CD4-positive, alpha-beta T cell (primary cell): ENCODE measurements at regions not wholly inside any gene's neighbourhood (a gene's known extent, or its start where the extent isn't known, plus 50 kb on each side); places are given as distances from the start of the nearest gene placed in this dataset.

ENCODE experiments used
- ATAC-seq: fragments of 200-7000 bp; cut with Tn5 transposase; one replicate; pipeline ENCODE4 v1.10.0; 2022; ENCODE audit warnings: mild to moderate bottlenecking; ENCODE audit not compliant: poor library complexity
- CTCF ChIA-PET: fragments of 350-600 bp; sonication (Branson Sonifier 250); formaldehyde crosslinking; loops from one replicate; lab custom pipeline; 2021; ENCODE audit warnings: antibody characterized with exemption, inconsistent platforms; lab: Charles Lee
- POLR2A ChIA-PET: fragments of 350-600 bp; sonication (Branson Sonifier 250); formaldehyde crosslinking; loops from one replicate; lab custom pipeline; 2021; ENCODE audit warnings: antibody characterized with exemption, inconsistent platforms; lab: Charles Lee
- DNase-seq, 14 experiments: peaks; one replicate each; pipeline ENCODE4 v3.0.0-alpha.2; 2013 to 2020; ENCODE audit warnings: mixed read lengths in 2 of 14
- H3K27ac ChIP-seq, 2 donors: one replicate each; pipeline versions ENCODE4 v1.5.1 to v1.7.0; 2013; ENCODE audit warnings: low read length in 2 of 2, low read depth in 1 of 2, mild to moderate bottlenecking in 1 of 2
- H3K27me3 ChIP-seq, 2 experiments: 1 replicate in 1 of 2; 2 replicates in 1 of 2; pipeline versions ENCODE4 v1.6.1 to v1.7.0; 2013; ENCODE audit warnings: low read length in 2 of 2, control low read depth in 1 of 2, mild to moderate bottlenecking in 1 of 2, moderate library complexity in 1 of 2; ENCODE audit not compliant: insufficient read depth in 2 of 2, control insufficient read depth in 1 of 2
- H3K36me3 ChIP-seq: one replicate; pipeline ENCODE4 v1.6.1; 2013; ENCODE audit warnings: low read length, control low read depth; ENCODE audit not compliant: insufficient read depth
- H3K4me1 ChIP-seq: one replicate; pipeline ENCODE4 v1.6.1; 2013; ENCODE audit warnings: low read length, control low read depth; ENCODE audit not compliant: insufficient read depth
- H3K4me3 ChIP-seq: one replicate; pipeline ENCODE4 v1.5.1; 2013; ENCODE audit warnings: mild to moderate bottlenecking, low read length, moderate library complexity
- H3K9me3 ChIP-seq, 2 experiments: 1 replicate in 1 of 2; 2 replicates in 1 of 2; pipeline versions ENCODE4 v1.6.1 to v1.7.0; 2013; ENCODE audit warnings: low read length in 2 of 2, mild to moderate bottlenecking in 2 of 2, control low read depth in 1 of 2, moderate library complexity in 1 of 2; ENCODE audit not compliant: control insufficient read depth in 1 of 2, insufficient read depth in 1 of 2
- H3K27ac Mint-ChIP-seq: one replicate; pipeline ENCODE4 v1.8.0; 2020; ENCODE audit warnings: mixed read lengths
- H3K27me3 Mint-ChIP-seq: one replicate; pipeline ENCODE4 v1.8.0; 2021; ENCODE audit warnings: mixed read lengths
- H3K36me3 Mint-ChIP-seq: one replicate; pipeline ENCODE4 v1.8.0; 2021; ENCODE audit warnings: low read depth, mixed read lengths
- H3K4me1 Mint-ChIP-seq: one replicate; pipeline ENCODE4 v1.8.0; 2021; ENCODE audit warnings: low read depth, mixed read lengths
- H3K4me3 Mint-ChIP-seq: one replicate; pipeline ENCODE4 v1.8.0; 2020; ENCODE audit warnings: mild to moderate bottlenecking, mixed read lengths
- H3K9me3 Mint-ChIP-seq: one replicate; pipeline ENCODE4 v1.8.0; 2020; ENCODE audit warnings: mixed read lengths
- intact Hi-C, 2 experiments: fragments of 100-400 bp; cut with DNase I in 1 of 2; cut with micrococcal nuclease in 1 of 2; formaldehyde crosslinking; loops; one replicate each; pipeline versions ENCODE4 v1.15.1 to v1.9.0; 2023 to 2025; cut with DNase I, micrococcal nuclease
- TF ChIP-seq, protein P1 (sequence below): fragments of 200-600 bp; IDR thresholded peaks from one replicate; pipeline ENCODE4 v1.8.0; 2022; ENCODE audit warnings: antibody characterized with exemption, mild to moderate bottlenecking

DNA sequence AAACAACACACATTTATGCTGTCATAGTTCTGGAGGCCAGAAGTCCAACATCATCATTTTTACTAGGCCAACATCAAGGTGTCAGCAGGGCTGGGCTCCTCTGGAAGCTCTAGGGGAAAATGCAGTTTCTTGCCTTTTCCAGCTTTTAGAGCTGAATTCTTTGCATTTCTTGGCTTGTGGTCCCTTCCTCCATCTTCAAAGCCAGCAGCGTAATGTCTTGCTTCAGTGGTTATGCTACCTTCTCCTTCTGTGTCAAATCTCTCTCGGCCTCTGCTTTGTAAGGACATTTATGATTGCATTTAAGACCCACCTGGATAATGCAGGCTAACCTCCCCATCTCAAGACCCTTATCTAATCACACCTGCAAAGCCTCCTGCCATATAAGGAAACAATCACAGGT lies 66.5 kb upstream of the ANKRD1 start:
- Histone ChIP-seq H3K4me1 (no peaks in the 10 kb centered on the region), H3K36me3 (no peaks in the 10 kb centered on the region), H3K27ac (no peak overlapping the region), H3K4me3 (no peak overlapping the region), H3K9me3 (no peaks in the 10 kb centered on the region), H3K27me3 (no peaks in the 10 kb centered on the region)
- no peaks in the 10 kb centered on the region for H3K9me3 Mint-ChIP-seq
- POLR2A ChIA-PET = no interaction called here
- peaks cover 14% of the 10 kb centered on the region for H3K4me1 Mint-ChIP-seq
- no peak for ATAC-seq
- H3K4me3 Mint-ChIP-seq = no peak overlapping the region
- DNase-seq = no peak
- no peak overlapping the region for H3K27ac Mint-ChIP-seq
- TF ChIP-seq, protein P1, sequence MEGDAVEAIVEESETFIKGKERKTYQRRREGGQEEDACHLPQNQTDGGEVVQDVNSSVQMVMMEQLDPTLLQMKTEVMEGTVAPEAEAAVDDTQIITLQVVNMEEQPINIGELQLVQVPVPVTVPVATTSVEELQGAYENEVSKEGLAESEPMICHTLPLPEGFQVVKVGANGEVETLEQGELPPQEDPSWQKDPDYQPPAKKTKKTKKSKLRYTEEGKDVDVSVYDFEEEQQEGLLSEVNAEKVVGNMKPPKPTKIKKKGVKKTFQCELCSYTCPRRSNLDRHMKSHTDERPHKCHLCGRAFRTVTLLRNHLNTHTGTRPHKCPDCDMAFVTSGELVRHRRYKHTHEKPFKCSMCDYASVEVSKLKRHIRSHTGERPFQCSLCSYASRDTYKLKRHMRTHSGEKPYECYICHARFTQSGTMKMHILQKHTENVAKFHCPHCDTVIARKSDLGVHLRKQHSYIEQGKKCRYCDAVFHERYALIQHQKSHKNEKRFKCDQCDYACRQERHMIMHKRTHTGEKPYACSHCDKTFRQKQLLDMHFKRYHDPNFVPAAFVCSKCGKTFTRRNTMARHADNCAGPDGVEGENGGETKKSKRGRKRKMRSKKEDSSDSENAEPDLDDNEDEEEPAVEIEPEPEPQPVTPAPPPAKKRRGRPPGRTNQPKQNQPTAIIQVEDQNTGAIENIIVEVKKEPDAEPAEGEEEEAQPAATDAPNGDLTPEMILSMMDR = no peak
- H3K36me3 Mint-ChIP-seq = no peaks in the 10 kb centered on the region
- CTCF ChIA-PET = no interaction called here
- intact Hi-C loops = no loop called here
- no peaks in the 10 kb centered on the region for H3K27me3 Mint-ChIP-seq

DNA sequence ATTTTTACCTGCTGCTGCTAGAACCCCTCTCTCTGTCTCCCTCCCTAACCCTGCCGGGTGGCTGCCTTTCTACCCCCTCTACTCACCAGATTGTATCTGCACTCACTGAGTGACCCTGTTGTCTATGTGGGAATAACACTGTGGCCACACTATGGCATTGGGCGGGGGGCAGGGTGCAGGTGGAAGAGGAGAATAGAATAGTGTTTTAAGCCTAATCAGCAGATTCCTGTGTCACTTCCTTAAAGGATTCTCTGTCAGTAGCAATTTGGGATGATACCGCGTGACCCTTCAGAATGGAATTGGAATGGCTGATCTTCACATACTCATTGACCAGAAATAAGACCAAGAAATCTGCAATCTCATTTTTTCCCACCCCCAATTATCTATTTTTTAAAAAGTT lies 67.1 kb upstream of the ANKRD1 start:
- Histone ChIP-seq H3K4me3 (no peak overlapping the region), H3K4me1 (no peaks in the 10 kb centered on the region), H3K36me3 (no peaks in the 10 kb centered on the region), H3K27me3 (no peaks in the 10 kb centered on the region), H3K27ac (no peak overlapping the region), H3K9me3 (no peaks in the 10 kb centered on the region)
- Mint-ChIP-seq H3K27ac (no peak overlapping the region), H3K4me1 (peaks cover 14% of the 10 kb centered on the region), H3K27me3 (no peaks in the 10 kb centered on the region), H3K9me3 (no peaks in the 10 kb centered on the region), H3K36me3 (no peaks in the 10 kb centered on the region), H3K4me3 (no peak overlapping the region)
- no peak for ATAC-seq
- CTCF ChIA-PET = no interaction called here
- TF ChIP-seq, protein P1 = no peak
- no peak for DNase-seq
- POLR2A ChIA-PET = no interaction called here
- intact Hi-C loops = no loop called here

DNA sequence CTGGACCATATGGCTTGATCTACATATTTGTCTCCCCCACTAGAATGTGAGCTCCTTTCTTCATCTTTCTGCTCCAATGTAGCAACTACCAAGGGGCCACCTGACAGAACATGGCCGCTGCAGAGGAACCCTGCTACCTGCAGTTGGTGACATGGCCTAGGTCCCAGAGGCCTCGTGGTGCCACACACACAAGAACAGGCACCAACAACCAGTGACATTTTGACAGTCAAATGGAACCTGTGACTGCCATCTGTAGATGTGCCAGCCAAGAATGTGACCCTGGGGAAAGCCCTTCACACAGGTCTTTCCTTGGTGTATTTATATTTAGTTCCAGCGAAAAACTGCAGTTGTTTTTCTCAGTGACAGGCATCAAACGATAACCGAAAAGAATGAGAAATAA lies 67.9 kb upstream of the ANKRD1 start:
- TF ChIP-seq, protein P1 = no peak
- H3K4me1 ChIP-seq = no peaks in the 10 kb centered on the region
- H3K9me3 ChIP-seq = no peaks in the 10 kb centered on the region
- POLR2A ChIA-PET = no interaction called here
- no peak overlapping the region for H3K27ac ChIP-seq
- CTCF ChIA-PET = no interaction called here
- Mint-ChIP-seq H3K4me1 (peaks cover 9% of the 10 kb centered on the region), H3K27ac (no peak overlapping the region), H3K4me3 (no peak overlapping the region), H3K9me3 (no peaks in the 10 kb centered on the region), H3K27me3 (no peaks in the 10 kb centered on the region), H3K36me3 (no peaks in the 10 kb centered on the region)
- DNase-seq = no peak
- H3K36me3 ChIP-seq = no peaks in the 10 kb centered on the region
- no peak for ATAC-seq
- H3K4me3 ChIP-seq = no peak overlapping the region
- intact Hi-C loops = no loop called here
- H3K27me3 ChIP-seq = no peaks in the 10 kb centered on the region
